VCaP (cell line): ENCODE measurements at regions not wholly inside any gene's neighbourhood (a gene's known extent, or its start where the extent isn't known, plus 50 kb on each side); places are given as distances from the start of the nearest gene placed in this dataset.

ENCODE experiments used
- H3K27ac ChIP-seq: fragments of 450-650 bp; 2 replicates; pipeline ENCODE4 v1.5.1; 2017
- CTCF ChIP-seq: fragments of 450-650 bp; conservative IDR thresholded peaks from 2 replicates; pipeline ENCODE4 v1.5.1; 2017; ENCODE audit warnings: mild to moderate bottlenecking, moderate library complexity

- no peak for TF ChIP-seq CTCF
Observed at GRCh38 chr10:58140691-58141347, 126.9 kb downstream of the IPMK start.

GRCh38 chr10:58140054-58140453 lies 127.6 kb downstream of the IPMK start:
- no peak for TF ChIP-seq CTCF
- no peak overlapping the region for H3K27ac ChIP-seq

More at GRCh38 chr10:58140691-58141347, 126.9 kb downstream of the IPMK start:
- no peak overlapping the region for H3K27ac ChIP-seq

- TF ChIP-seq CTCF = no peak
Observed at GRCh38 chr10:58137813-58138212, 129.9 kb downstream of the IPMK start.

GRCh38 chr10:58115218-58116050 lies 152.3 kb downstream of the IPMK start:
- no peak overlapping the region for H3K27ac ChIP-seq
- no peak for TF ChIP-seq CTCF

More at GRCh38 chr10:58137813-58138212, 129.9 kb downstream of the IPMK start:
- H3K27ac ChIP-seq = no peak overlapping the region

GRCh38 chr10:58109731-58110130 lies 158.0 kb downstream of the IPMK start:
- H3K27ac ChIP-seq = no peak overlapping the region
- no peak for TF ChIP-seq CTCF

GRCh38 chr10:58107506-58107905 lies 160.2 kb downstream of the IPMK start:
- no peak overlapping the region for H3K27ac ChIP-seq
- no peak for TF ChIP-seq CTCF

- no peak overlapping the region for H3K27ac ChIP-seq
- no peak for TF ChIP-seq CTCF
Observed at GRCh38 chr10:58106211-58107035, 161.3 kb downstream of the IPMK start.
